GM12872 (cell line): ENCODE measurements at regions not wholly inside any gene's neighbourhood (a gene's known extent, or its start where the extent isn't known, plus 50 kb on each side); places are given as distances from the start of the nearest gene placed in this dataset.

ENCODE experiments used
- CTCF ChIP-seq: IDR thresholded peaks from 3 replicates; pipeline ENCODE4 v1.5.1; 2011; ENCODE audit warnings: low read depth, mild to moderate bottlenecking, low read length, moderate library complexity; ENCODE audit not compliant: insufficient read depth

- no peak for TF ChIP-seq CTCF
These were observed 70.1 kb downstream of the NABP1 start for GRCh38 chr2:191748059-191748461.

- no peak for TF ChIP-seq CTCF
These were observed 70.7 kb downstream of the NABP1 start for GRCh38 chr2:191748528-191749180.

- no peak for TF ChIP-seq CTCF
These were observed 71.2 kb downstream of the NABP1 start for GRCh38 chr2:191749181-191749540.

- TF ChIP-seq CTCF: no peak
These were observed 76.2 kb downstream of the NABP1 start for GRCh38 chr2:191754103-191754502.

- no peak for TF ChIP-seq CTCF
These were observed 78.8 kb downstream of the NABP1 start for GRCh38 chr2:191756761-191757160.

- TF ChIP-seq CTCF: no peak
These were observed 79.3 kb downstream of the NABP1 start for GRCh38 chr2:191757208-191757607.

GRCh38 chr2:191758518-191759507 lies 80.9 kb downstream of the NABP1 start:
- peak; percentile 92 for TF ChIP-seq CTCF
